ENCODE measurements at regions not wholly inside any gene's neighbourhood (a gene's known extent, or its start where the extent isn't known, plus 50 kb on each side); places are given as distances from the start of the nearest gene placed in this dataset.

GRCh38 chr13:86559901-86560300, 760.7 kb upstream of the SLITRK6 start:
- TF ChIP-seq, protein P1, sequence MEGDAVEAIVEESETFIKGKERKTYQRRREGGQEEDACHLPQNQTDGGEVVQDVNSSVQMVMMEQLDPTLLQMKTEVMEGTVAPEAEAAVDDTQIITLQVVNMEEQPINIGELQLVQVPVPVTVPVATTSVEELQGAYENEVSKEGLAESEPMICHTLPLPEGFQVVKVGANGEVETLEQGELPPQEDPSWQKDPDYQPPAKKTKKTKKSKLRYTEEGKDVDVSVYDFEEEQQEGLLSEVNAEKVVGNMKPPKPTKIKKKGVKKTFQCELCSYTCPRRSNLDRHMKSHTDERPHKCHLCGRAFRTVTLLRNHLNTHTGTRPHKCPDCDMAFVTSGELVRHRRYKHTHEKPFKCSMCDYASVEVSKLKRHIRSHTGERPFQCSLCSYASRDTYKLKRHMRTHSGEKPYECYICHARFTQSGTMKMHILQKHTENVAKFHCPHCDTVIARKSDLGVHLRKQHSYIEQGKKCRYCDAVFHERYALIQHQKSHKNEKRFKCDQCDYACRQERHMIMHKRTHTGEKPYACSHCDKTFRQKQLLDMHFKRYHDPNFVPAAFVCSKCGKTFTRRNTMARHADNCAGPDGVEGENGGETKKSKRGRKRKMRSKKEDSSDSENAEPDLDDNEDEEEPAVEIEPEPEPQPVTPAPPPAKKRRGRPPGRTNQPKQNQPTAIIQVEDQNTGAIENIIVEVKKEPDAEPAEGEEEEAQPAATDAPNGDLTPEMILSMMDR (IDR thresholded peaks at IDR 0.05), result no peak
- TF ChIP-seq POLR2A (IDR thresholded peaks at IDR 0.05), result no peak

All from body of pancreas (tissue), 4 donors.